ENCODE measurements at regions not wholly inside any gene's neighbourhood (a gene's known extent, or its start where the extent isn't known, plus 50 kb on each side); places are given as distances from the start of the nearest gene placed in this dataset.

- intact Hi-C loops (cut with DNase I) = no loop called here
- H3K27me3 ChIP-seq = peaks cover 9% of the 10 kb centered on the region
- ATAC-seq (no peak), DNase-seq (no peak)
- H3K27ac ChIP-seq = no peak overlapping the region
- no peaks in the 10 kb centered on the region for H3K36me3 ChIP-seq
- H3K9me3 ChIP-seq = no peaks in the 10 kb centered on the region
- no peaks in the 10 kb centered on the region for H3K4me1 ChIP-seq
- TF ChIP-seq, protein P1, sequence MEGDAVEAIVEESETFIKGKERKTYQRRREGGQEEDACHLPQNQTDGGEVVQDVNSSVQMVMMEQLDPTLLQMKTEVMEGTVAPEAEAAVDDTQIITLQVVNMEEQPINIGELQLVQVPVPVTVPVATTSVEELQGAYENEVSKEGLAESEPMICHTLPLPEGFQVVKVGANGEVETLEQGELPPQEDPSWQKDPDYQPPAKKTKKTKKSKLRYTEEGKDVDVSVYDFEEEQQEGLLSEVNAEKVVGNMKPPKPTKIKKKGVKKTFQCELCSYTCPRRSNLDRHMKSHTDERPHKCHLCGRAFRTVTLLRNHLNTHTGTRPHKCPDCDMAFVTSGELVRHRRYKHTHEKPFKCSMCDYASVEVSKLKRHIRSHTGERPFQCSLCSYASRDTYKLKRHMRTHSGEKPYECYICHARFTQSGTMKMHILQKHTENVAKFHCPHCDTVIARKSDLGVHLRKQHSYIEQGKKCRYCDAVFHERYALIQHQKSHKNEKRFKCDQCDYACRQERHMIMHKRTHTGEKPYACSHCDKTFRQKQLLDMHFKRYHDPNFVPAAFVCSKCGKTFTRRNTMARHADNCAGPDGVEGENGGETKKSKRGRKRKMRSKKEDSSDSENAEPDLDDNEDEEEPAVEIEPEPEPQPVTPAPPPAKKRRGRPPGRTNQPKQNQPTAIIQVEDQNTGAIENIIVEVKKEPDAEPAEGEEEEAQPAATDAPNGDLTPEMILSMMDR (IDR thresholded peaks at IDR 0.05) = no peak
- H3K4me3 ChIP-seq = no peak overlapping the region
Observed at GRCh38 chr1:4023678-4024077, 123.6 kb upstream of the C1orf174 start.

GRCh38 chr1:4024811-4025210, 124.7 kb upstream of the C1orf174 start:
- Histone ChIP-seq H3K27ac (no peak overlapping the region), H3K9me3 (no peaks in the 10 kb centered on the region), H3K36me3 (no peaks in the 10 kb centered on the region), H3K27me3 (peaks cover 9% of the 10 kb centered on the region), H3K4me3 (no peak overlapping the region), H3K4me1 (no peaks in the 10 kb centered on the region)
- TF ChIP-seq, protein P1 (IDR thresholded peaks at IDR 0.05) = no peak
- ATAC-seq (no peak), DNase-seq (no peak)
- intact Hi-C loops (cut with DNase I) = no loop called here

DNA sequence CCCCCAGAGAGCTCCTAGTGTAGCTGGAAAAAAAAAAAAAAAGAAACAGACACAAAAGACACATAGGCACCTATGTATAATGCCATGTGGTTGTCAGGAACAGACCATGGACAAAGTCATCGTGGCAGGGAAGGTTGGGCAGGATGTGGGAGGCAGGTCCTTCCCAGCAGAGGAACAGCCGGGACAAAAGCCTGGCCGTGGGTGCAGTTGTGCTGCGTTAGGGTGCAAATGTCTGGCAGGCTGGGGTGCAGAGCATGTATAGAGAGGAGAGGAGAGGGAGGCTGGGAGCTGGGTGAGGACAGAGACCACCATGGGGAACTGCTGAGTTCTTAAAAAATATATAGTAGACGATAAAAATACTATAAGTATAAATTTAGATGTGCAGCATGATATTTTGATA, 125.7 kb upstream of the C1orf174 start:
- Histone ChIP-seq H3K4me1 (no peaks in the 10 kb centered on the region), H3K4me3 (no peak overlapping the region), H3K36me3 (no peaks in the 10 kb centered on the region), H3K27me3 (peaks cover 11% of the 10 kb centered on the region), H3K27ac (no peak overlapping the region), H3K9me3 (no peaks in the 10 kb centered on the region)
- no peak for DNase-seq
- intact Hi-C loops (cut with DNase I) = no loop called here
- ATAC-seq = no peak
- TF ChIP-seq, protein P1 (IDR thresholded peaks at IDR 0.05) = no peak

GRCh38 chr1:4027008-4027407, 126.9 kb upstream of the C1orf174 start:
- Histone ChIP-seq H3K4me1 (no peaks in the 10 kb centered on the region), H3K36me3 (no peaks in the 10 kb centered on the region), H3K27ac (no peak overlapping the region), H3K4me3 (no peak overlapping the region), H3K27me3 (peaks cover 7% of the 10 kb centered on the region), H3K9me3 (no peaks in the 10 kb centered on the region)
- ATAC-seq = no peak
- DNase-seq = no peak
- intact Hi-C loops (cut with DNase I) = no loop called here
- TF ChIP-seq, protein P1 (IDR thresholded peaks at IDR 0.05) = no peak

GRCh38 chr1:4027492-4028138, 127.5 kb upstream of the C1orf174 start:
- no peak for ATAC-seq
- Histone ChIP-seq H3K4me1 (no peaks in the 10 kb centered on the region), H3K9me3 (no peaks in the 10 kb centered on the region), H3K27me3 (peaks cover 13% of the 10 kb centered on the region), H3K36me3 (no peaks in the 10 kb centered on the region), H3K4me3 (no peak overlapping the region), H3K27ac (no peak overlapping the region)
- intact Hi-C loops (cut with DNase I) = no loop called here
- DNase-seq = no peak
- TF ChIP-seq, protein P1 (IDR thresholded peaks at IDR 0.05) = no peak

DNA sequence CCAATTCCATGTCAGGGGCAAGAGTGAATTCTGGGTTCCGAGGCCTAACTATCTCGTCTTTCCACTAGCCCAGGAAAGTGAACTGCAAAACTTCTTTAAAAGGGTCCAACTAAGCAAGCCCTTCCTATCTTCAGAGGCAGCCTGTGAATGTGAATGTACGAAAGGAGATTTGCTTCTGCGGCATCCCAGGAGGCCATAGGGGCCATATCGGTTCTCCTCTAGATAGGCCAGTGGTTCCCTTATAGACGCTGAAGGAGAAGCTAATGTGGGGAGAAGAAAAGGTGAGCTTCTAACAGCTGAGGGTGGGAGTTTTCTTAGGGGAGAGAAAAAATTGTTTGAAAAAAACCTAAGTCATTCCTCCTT, 128.0 kb upstream of the C1orf174 start:
- intact Hi-C loops (cut with DNase I) = no loop called here
- Histone ChIP-seq H3K36me3 (no peaks in the 10 kb centered on the region), H3K27me3 (peaks cover 18% of the 10 kb centered on the region), H3K4me1 (no peaks in the 10 kb centered on the region), H3K27ac (no peak overlapping the region), H3K4me3 (no peak overlapping the region), H3K9me3 (no peaks in the 10 kb centered on the region)
- no peak for DNase-seq
- TF ChIP-seq, protein P1 (IDR thresholded peaks at IDR 0.05) = no peak
- no peak for ATAC-seq
